ENCODE measurements at regions not wholly inside any gene's neighbourhood (a gene's known extent, or its start where the extent isn't known, plus 50 kb on each side); places are given as distances from the start of the nearest gene placed in this dataset.

DNA sequence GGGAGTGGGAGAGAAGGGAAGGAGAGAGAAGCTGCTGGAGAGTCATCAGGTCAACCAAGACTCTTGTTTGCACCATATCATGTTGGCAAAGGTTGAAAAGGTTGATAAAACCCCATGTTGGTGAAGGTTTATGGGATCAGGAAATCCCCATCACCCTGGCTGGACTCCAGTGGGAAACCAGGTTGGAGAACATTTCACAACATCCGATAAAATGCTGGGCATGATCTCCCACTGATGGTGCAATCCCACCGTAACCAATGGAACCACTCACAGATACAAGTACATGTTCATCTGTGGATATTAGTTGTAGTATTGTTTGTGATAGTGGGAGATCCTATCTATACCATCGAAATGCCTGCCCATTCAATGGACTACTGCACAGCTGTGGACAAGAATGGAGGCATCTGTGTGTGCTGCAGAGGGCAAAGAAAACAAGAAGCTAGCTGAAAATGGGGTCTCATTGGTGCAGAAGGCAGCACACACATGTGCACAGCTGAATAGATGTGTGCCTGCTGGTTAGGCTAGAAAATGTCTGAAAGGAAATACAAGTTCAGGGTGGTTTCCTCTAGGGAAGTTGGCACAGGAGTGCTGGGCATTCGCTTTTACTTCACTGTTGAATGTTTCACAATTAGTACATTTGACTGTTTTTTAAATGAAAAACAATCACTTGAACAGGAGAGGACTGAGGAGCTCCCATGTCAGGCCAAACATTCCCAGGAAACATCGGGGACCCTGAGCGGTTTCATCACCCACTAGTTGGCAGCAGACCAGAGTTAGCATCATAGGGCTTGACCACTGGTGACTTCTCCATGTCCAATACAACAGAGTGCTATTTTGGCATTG is 80.4 kb upstream of the MGMT start (continued):
- TF ChIP-seq, protein P1, sequence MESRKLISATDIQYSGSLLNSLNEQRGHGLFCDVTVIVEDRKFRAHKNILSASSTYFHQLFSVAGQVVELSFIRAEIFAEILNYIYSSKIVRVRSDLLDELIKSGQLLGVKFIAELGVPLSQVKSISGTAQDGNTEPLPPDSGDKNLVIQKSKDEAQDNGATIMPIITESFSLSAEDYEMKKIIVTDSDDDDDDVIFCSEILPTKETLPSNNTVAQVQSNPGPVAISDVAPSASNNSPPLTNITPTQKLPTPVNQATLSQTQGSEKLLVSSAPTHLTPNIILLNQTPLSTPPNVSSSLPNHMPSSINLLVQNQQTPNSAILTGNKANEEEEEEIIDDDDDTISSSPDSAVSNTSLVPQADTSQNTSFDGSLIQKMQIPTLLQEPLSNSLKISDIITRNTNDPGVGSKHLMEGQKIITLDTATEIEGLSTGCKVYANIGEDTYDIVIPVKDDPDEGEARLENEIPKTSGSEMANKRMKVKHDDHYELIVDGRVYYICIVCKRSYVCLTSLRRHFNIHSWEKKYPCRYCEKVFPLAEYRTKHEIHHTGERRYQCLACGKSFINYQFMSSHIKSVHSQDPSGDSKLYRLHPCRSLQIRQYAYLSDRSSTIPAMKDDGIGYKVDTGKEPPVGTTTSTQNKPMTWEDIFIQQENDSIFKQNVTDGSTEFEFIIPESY (IDR thresholded peaks at IDR 0.05; ENCODE audit: borderline replicate concordance, low read depth): no peak

DNA sequence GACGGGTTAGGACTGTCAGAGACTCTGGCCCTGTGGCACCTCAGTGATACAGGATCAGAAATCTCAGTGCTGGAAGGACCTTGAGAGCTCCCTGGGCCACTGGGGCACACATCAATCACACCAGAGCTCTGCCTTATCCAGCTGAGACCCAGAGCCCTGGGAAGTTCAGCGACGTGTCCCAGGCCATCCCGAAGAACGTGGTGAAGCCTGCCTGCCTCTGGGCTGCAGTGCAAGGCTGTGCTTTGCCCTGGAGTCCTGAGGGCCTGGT is 79.8 kb upstream of the MGMT start:
- no peaks in the 10 kb centered on the region for H3K27me3 ChIP-seq (ENCODE audit: insufficient read depth)
- no peak overlapping the region for H2AFZ ChIP-seq (ENCODE audit: low read depth)
- ChIA-PET CTCF (no interaction called here), POLR2A (no interaction called here)
- H3K9ac ChIP-seq: no peak overlapping the region
- no peaks in the 10 kb centered on the region for H3K36me3 ChIP-seq (replicated peaks in 1 of 2; ENCODE audit: control insufficient read depth in 1 of 2, insufficient read depth in 2 of 2, low read length in 1 of 2)
- H3F3A ChIP-seq (replicated peaks; ENCODE audit: insufficient read depth): no peaks in the 10 kb centered on the region
- H3K9me3 ChIP-seq: no peaks in the 10 kb centered on the region
- TF ChIP-seq, protein P2, sequence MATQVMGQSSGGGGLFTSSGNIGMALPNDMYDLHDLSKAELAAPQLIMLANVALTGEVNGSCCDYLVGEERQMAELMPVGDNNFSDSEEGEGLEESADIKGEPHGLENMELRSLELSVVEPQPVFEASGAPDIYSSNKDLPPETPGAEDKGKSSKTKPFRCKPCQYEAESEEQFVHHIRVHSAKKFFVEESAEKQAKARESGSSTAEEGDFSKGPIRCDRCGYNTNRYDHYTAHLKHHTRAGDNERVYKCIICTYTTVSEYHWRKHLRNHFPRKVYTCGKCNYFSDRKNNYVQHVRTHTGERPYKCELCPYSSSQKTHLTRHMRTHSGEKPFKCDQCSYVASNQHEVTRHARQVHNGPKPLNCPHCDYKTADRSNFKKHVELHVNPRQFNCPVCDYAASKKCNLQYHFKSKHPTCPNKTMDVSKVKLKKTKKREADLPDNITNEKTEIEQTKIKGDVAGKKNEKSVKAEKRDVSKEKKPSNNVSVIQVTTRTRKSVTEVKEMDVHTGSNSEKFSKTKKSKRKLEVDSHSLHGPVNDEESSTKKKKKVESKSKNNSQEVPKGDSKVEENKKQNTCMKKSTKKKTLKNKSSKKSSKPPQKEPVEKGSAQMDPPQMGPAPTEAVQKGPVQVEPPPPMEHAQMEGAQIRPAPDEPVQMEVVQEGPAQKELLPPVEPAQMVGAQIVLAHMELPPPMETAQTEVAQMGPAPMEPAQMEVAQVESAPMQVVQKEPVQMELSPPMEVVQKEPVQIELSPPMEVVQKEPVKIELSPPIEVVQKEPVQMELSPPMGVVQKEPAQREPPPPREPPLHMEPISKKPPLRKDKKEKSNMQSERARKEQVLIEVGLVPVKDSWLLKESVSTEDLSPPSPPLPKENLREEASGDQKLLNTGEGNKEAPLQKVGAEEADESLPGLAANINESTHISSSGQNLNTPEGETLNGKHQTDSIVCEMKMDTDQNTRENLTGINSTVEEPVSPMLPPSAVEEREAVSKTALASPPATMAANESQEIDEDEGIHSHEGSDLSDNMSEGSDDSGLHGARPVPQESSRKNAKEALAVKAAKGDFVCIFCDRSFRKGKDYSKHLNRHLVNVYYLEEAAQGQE (IDR thresholded peaks at IDR 0.05; ENCODE audit: low read depth, low read length): no peak
- no peak for TF ChIP-seq RCOR1 (IDR thresholded peaks at IDR 0.05; ENCODE audit: low read length)
- TF ChIP-seq RFX5 (IDR thresholded peaks at IDR 0.05; ENCODE audit: low read length): no peak
- no peak for TF ChIP-seq YY1 (IDR thresholded peaks at IDR 0.05; ENCODE audit: low read depth)
- TF ChIP-seq NRF1 (IDR thresholded peaks at IDR 0.05; ENCODE audit: low read depth, low read length): no peak
- no peak for TF ChIP-seq NFIC (IDR thresholded peaks at IDR 0.05; ENCODE audit: borderline replicate concordance)
- TF ChIP-seq, protein P3, sequence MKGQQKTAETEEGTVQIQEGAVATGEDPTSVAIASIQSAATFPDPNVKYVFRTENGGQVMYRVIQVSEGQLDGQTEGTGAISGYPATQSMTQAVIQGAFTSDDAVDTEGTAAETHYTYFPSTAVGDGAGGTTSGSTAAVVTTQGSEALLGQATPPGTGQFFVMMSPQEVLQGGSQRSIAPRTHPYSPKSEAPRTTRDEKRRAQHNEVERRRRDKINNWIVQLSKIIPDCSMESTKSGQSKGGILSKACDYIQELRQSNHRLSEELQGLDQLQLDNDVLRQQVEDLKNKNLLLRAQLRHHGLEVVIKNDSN (IDR thresholded peaks at IDR 0.05; ENCODE audit: borderline replicate concordance, low read depth): no peak
- no peak for TF ChIP-seq RAD21 (IDR thresholded peaks at IDR 0.05; ENCODE audit: low read length)
- no peak for TF ChIP-seq CHD2 (IDR thresholded peaks at IDR 0.05; ENCODE audit: low read length, partially characterized antibody)
- TF ChIP-seq MXI1 (IDR thresholded peaks at IDR 0.05; ENCODE audit: low read depth, low read length): no peak
- TF ChIP-seq, protein P1 (IDR thresholded peaks at IDR 0.05; ENCODE audit: borderline replicate concordance, low read depth): no peak
- TF ChIP-seq FOSL2 (IDR thresholded peaks at IDR 0.05; ENCODE audit: borderline replicate concordance, low read depth): no peak
- TF ChIP-seq EP300 (IDR thresholded peaks at IDR 0.05; ENCODE audit: borderline replicate concordance in 1 of 2, low read depth in 1 of 2, low read length in 1 of 2): no peak
- TF ChIP-seq, protein P4, sequence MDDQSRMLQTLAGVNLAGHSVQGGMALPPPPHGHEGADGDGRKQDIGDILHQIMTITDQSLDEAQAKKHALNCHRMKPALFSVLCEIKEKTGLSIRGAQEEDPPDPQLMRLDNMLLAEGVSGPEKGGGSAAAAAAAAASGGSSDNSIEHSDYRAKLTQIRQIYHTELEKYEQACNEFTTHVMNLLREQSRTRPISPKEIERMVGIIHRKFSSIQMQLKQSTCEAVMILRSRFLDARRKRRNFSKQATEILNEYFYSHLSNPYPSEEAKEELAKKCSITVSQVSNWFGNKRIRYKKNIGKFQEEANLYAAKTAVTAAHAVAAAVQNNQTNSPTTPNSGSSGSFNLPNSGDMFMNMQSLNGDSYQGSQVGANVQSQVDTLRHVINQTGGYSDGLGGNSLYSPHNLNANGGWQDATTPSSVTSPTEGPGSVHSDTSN (IDR thresholded peaks at IDR 0.05): no peak
- TF ChIP-seq, protein P5, sequence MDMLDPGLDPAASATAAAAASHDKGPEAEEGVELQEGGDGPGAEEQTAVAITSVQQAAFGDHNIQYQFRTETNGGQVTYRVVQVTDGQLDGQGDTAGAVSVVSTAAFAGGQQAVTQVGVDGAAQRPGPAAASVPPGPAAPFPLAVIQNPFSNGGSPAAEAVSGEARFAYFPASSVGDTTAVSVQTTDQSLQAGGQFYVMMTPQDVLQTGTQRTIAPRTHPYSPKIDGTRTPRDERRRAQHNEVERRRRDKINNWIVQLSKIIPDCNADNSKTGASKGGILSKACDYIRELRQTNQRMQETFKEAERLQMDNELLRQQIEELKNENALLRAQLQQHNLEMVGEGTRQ (IDR thresholded peaks at IDR 0.05; ENCODE audit: borderline replicate concordance, low read depth, low read length): no peak
- no peak for TF ChIP-seq EZH2phosphoT487 (IDR thresholded peaks at IDR 0.05; ENCODE audit: borderline replicate concordance, low read depth)
- TF ChIP-seq TAF1 (IDR thresholded peaks at IDR 0.05; ENCODE audit: borderline replicate concordance, low read depth, low read length): no peak
- no peak for TF ChIP-seq SMC3 (IDR thresholded peaks at IDR 0.05; ENCODE audit: low read depth, low read length)
- no peak for DNase-seq
- no peaks in the 10 kb centered on the region for H3K4me1 ChIP-seq (ENCODE audit: control insufficient read depth in 1 of 2, insufficient read depth in 2 of 2, low read depth in 1 of 2, low read length in 1 of 2)
- H4K20me1 ChIP-seq (ENCODE audit: insufficient read depth): no peaks in the 10 kb centered on the region
- WGBS (ENCODE audit: low lambda C conversion rate): 10% methylated on average over 2 of the region's 5 CpGs
- no peak overlapping the region for H3K4me3 ChIP-seq (ENCODE audit: low read depth in 2 of 2, low read length in 1 of 2)
- H3K79me2 ChIP-seq (ENCODE audit: insufficient read depth): no peaks in the 10 kb centered on the region
- H3K4me2 ChIP-seq: no peak overlapping the region
- no peaks in the 10 kb centered on the region for H3K9me2 ChIP-seq
- no peak overlapping the region for H3K27ac ChIP-seq (ENCODE audit: low read depth in 2 of 2, low read length in 1 of 2)
